Activated B cell treated with CpG ODN at 0.5 μM for 24 hours (primary cell): ENCODE measurements at regions not wholly inside any gene's neighbourhood (a gene's known extent, or its start where the extent isn't known, plus 50 kb on each side); places are given as distances from the start of the nearest gene placed in this dataset.

Experiments used
- ATAC-seq: fragments of 200-7000 bp; cut with Tn5 transposase; one replicate; pipeline ENCODE4 v1.10.0; 2021; ENCODE audit warnings: low read depth, mild to moderate bottlenecking, moderate library complexity
- CTCF ChIA-PET: fragments of 350-600 bp; sonication (Branson Sonifier 250); formaldehyde crosslinking; loops from one replicate; lab custom pipeline; 2021; ENCODE audit warnings: antibody characterized with exemption; lab: Charles Lee
- POLR2A ChIA-PET: fragments of 350-600 bp; sonication (Branson Sonifier 250); formaldehyde crosslinking; loops from one replicate; lab custom pipeline; 2021; ENCODE audit warnings: antibody characterized with exemption; lab: Charles Lee
- DNase-seq: peaks from one replicate; pipeline ENCODE4 v3.0.0; 2022
- H3K27ac Mint-ChIP-seq: one replicate; pipeline ENCODE4 v1.8.0; 2020; ENCODE audit warnings: mixed read lengths
- H3K27me3 Mint-ChIP-seq: one replicate; pipeline ENCODE4 v1.8.0; 2021; ENCODE audit warnings: mixed read lengths
- H3K36me3 Mint-ChIP-seq: one replicate; pipeline ENCODE4 v1.8.0; 2021; ENCODE audit warnings: low read depth, mixed read lengths
- H3K4me1 Mint-ChIP-seq: one replicate; pipeline ENCODE4 v1.8.0; 2021; ENCODE audit warnings: mixed read lengths
- H3K4me3 Mint-ChIP-seq: one replicate; pipeline ENCODE4 v1.8.0; 2020; ENCODE audit warnings: mild to moderate bottlenecking, mixed read lengths
- H3K9me3 Mint-ChIP-seq: one replicate; pipeline ENCODE4 v1.8.0; 2020; ENCODE audit warnings: mixed read lengths
- CTCF ChIP-seq: fragments of 200-600 bp; IDR thresholded peaks from one replicate; pipeline ENCODE4 v1.8.0; 2022; ENCODE audit warnings: antibody characterized with exemption, mild to moderate bottlenecking
- intact Hi-C: fragments of 100-400 bp; cut with micrococcal nuclease; formaldehyde crosslinking; loops from one replicate; pipeline ENCODE4 v1.15.1; 2024

DNA sequence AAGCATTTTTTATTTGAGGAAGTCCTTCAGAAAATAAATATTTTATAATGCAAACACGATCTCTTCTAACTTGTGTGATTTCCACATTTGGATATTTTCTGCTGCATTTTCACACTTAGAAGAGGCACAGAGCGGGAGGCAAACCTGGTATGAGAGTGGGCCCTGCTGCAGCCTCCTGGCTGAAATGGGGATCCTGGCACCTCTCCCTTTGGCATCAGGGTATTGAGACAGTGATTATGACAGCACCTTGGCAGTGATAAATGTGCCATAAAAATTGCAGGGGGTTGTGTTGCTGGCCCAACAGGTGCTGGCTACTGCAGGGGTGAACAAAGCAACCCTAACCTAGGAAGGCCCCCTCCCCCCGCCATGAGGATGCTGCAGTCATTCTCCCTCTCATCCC lies 128.6 kb downstream of the TSN start:
- Mint-ChIP-seq H3K9me3 (no peaks in the 10 kb centered on the region), H3K27ac (no peak overlapping the region), H3K4me3 (no peak overlapping the region), H3K27me3 (peaks cover 8% of the 10 kb centered on the region), H3K36me3 (no peaks in the 10 kb centered on the region), H3K4me1 (no peaks in the 10 kb centered on the region)
- ATAC-seq (no peak), DNase-seq (no peak)
- ChIA-PET POLR2A (no interaction called here), CTCF (no interaction called here)
- TF ChIP-seq CTCF = no peak
- intact Hi-C loops = no loop called here

- H3K27me3 Mint-ChIP-seq = peaks cover 8% of the 10 kb centered on the region
- H3K27ac Mint-ChIP-seq = no peak overlapping the region
- intact Hi-C loops = no loop called here
- TF ChIP-seq CTCF = no peak
- H3K36me3 Mint-ChIP-seq = no peaks in the 10 kb centered on the region
- H3K4me1 Mint-ChIP-seq = no peaks in the 10 kb centered on the region
- DNase-seq (no peak), ATAC-seq (no peak)
- POLR2A ChIA-PET = no interaction called here
- H3K4me3 Mint-ChIP-seq = no peak overlapping the region
- H3K9me3 Mint-ChIP-seq = no peaks in the 10 kb centered on the region
- CTCF ChIA-PET = no interaction called here
These were observed 129.1 kb downstream of the TSN start for GRCh38 chr2:121884511-121884921.

GRCh38 chr2:121886059-121886458 lies 130.6 kb downstream of the TSN start:
- POLR2A ChIA-PET = no interaction called here
- Mint-ChIP-seq H3K27me3 (peaks cover 5% of the 10 kb centered on the region), H3K9me3 (no peaks in the 10 kb centered on the region), H3K36me3 (no peaks in the 10 kb centered on the region), H3K27ac (no peak overlapping the region), H3K4me3 (no peak overlapping the region), H3K4me1 (no peaks in the 10 kb centered on the region)
- intact Hi-C loops = no loop called here
- no peak for TF ChIP-seq CTCF
- no peak for DNase-seq
- CTCF ChIA-PET = no interaction called here
- ATAC-seq = no peak

DNA sequence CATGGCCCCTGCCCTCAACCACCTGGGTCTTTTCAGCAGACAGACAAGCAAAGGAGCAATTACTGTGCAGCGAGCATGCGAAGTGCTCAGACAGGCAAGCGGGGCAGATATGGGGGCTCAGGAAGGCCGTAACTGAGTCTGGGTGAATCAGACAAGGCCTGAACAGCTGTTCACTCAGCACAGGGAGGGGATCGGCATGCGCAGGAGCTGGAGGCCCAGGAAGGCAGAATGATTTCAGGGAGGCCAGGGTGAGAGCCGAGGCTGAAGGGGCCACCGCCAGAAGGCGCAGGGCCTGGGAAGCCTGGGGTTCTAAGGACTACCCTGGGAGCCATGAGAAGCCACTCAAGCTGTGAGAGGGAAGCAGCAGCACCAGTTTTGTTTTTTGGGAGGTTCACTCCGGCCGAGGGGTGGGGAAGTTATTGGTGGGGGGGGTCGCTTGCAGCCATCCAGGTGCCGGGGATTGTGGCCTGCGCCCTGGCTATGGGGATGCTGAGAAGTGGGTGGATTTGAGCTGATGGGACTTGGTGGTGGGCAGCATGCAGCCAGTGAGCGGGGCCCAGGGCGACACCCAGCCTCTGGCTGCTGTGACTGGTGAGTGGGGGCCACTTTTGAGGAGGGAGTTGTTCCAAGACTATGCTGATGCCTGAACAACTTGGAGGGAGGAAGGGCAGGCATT lies 132.2 kb downstream of the TSN start:
- intact Hi-C loops = no loop called here
- POLR2A ChIA-PET = no interaction called here
- H3K4me3 Mint-ChIP-seq = no peak overlapping the region
- no peaks in the 10 kb centered on the region for H3K9me3 Mint-ChIP-seq
- H3K27me3 Mint-ChIP-seq = no peaks in the 10 kb centered on the region
- no peak overlapping the region for H3K27ac Mint-ChIP-seq
- H3K4me1 Mint-ChIP-seq = no peaks in the 10 kb centered on the region
- no peak for TF ChIP-seq CTCF
- no peak for ATAC-seq
- DNase-seq = no peak
- CTCF ChIA-PET = no interaction called here
- no peaks in the 10 kb centered on the region for H3K36me3 Mint-ChIP-seq

DNA sequence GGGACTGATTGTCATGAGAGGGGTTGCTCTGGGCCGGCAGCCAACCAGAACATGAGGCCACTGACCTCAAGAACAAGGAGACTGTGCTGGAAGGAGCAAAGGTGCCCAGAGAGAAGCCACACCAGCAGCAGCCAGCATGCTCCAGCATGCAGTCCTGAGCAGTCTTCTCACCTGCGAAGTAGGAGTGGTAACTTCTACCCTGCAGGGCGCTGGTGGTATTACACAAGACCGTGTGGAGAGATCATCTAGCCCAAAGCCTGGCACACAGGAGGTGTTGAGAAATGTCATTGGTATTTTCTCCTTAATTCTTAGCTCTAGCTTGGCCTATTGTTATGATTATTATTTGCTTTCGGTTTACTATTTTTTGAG lies 132.7 kb downstream of the TSN start:
- POLR2A ChIA-PET = no interaction called here
- no peak overlapping the region for H3K4me3 Mint-ChIP-seq
- CTCF ChIA-PET = no interaction called here
- no peak for ATAC-seq
- H3K9me3 Mint-ChIP-seq = no peaks in the 10 kb centered on the region
- TF ChIP-seq CTCF = no peak
- DNase-seq = no peak
- H3K4me1 Mint-ChIP-seq = no peaks in the 10 kb centered on the region
- no peak overlapping the region for H3K27ac Mint-ChIP-seq
- H3K27me3 Mint-ChIP-seq = no peaks in the 10 kb centered on the region
- no peaks in the 10 kb centered on the region for H3K36me3 Mint-ChIP-seq
- intact Hi-C loops = no loop called here
